K562 (cell line): ENCODE measurements at regions not wholly inside any gene's neighbourhood (a gene's known extent, or its start where the extent isn't known, plus 50 kb on each side); places are given as distances from the start of the nearest gene placed in this dataset.

ENCODE experiments used
- ATAC-seq: fragments of 200-7000 bp; cut with Tn5 transposase; 3 replicates; pipeline ENCODE4 v1.9.1; 2020; ENCODE audit warnings: moderate library complexity
- BruUV-seq: library from RNA; stranded (reverse); fragments of 400-500 nt; replicated peaks from 2 replicates; lab custom pipeline; 2021; lab: Mats Ljungman, UMichigan
- CTCF ChIA-PET: fragments of 300-600 bp; formaldehyde crosslinking; extraction: SDS; loops from one replicate; lab custom pipeline; 2021; ENCODE audit warnings: low intra/inter-chr PET ratio; lab: Yijun Ruan, JAX
- POLR2A ChIA-PET: fragments of 300-600, 350-650 bp; sonication (Branson Sonifier 250); formaldehyde crosslinking; extraction: SDS; loops from one replicate; lab custom pipeline; 2021; ENCODE audit warnings: antibody characterized with exemption, inconsistent platforms; lab: Yijun Ruan, JAX
- DNase-seq, 4 experiments: peaks; one replicate each; pipeline versions ENCODE4 v3.0.0 to v3.0.0-alpha.2; 2011 to 2018; ENCODE audit warnings: low spot score in 3 of 4, mixed read lengths in 3 of 4; ENCODE audit errors: extremely low read depth in 1 of 4
- FAIRE-seq: peaks from 2 replicates; lab custom pipeline; 2011; peaks lifted over from hg19 to GRCh38; lab: Jason Lieb, UNC
- H2AFZ ChIP-seq: 2 replicates; pipeline ENCODE4 v1.6.0; 2011; ENCODE audit warnings: low read depth, low read length, control low read depth, inconsistent platforms
- H3K27ac ChIP-seq: fragments of 200-600 bp; 3 replicates; pipeline ENCODE4 v1.8.0; 2011; ENCODE audit warnings: low read depth, mild to moderate bottlenecking, control low read depth, inconsistent platforms, low read length, moderate library complexity, mixed read lengths; ENCODE audit errors: extremely low read depth
- H3K27me3 ChIP-seq, 2 experiments: fragments of 300-600 bp in 1 of 2; 2 replicates in 1 of 2; 3 replicates in 1 of 2; pipeline versions ENCODE4 v1.6.0 to v1.8.0; 2011; ENCODE audit warnings: inconsistent platforms in 2 of 2, low read length in 2 of 2, mild to moderate bottlenecking in 1 of 2, mixed read lengths in 1 of 2, moderate library complexity in 1 of 2; ENCODE audit not compliant: control insufficient read depth in 2 of 2, insufficient read depth in 2 of 2
- H3K36me3 ChIP-seq: fragments of 300-600 bp; 3 replicates; pipeline ENCODE4 v1.8.0; 2011; ENCODE audit warnings: mild to moderate bottlenecking, low read length, inconsistent platforms; ENCODE audit not compliant: control insufficient read depth, insufficient read depth
- H3K4me1 ChIP-seq, 2 experiments: fragments of 200-600 bp in 1 of 2; replicated peaks in 1 of 2; 2 replicates in 1 of 2; 3 replicates in 1 of 2; pipeline versions ENCODE4 v1.5.1 to v1.8.0; 2011; ENCODE audit warnings: inconsistent platforms in 2 of 2, low read length in 2 of 2, mild to moderate bottlenecking in 1 of 2, mixed read lengths in 1 of 2, moderate library complexity in 1 of 2; ENCODE audit not compliant: control insufficient read depth in 2 of 2, insufficient read depth in 2 of 2
- H3K4me2 ChIP-seq: 2 replicates; pipeline ENCODE4 v1.6.1; 2011; ENCODE audit warnings: low read length, control low read depth, inconsistent platforms, mixed read lengths; ENCODE audit not compliant: insufficient read depth
- H3K4me3 ChIP-seq: fragments of 200-600 bp; sonication (generic), shearing (Covaris generic); 2 replicates; pipeline ENCODE4 v1.5.1; 2016; ENCODE audit warnings: control low read depth, inconsistent platforms
- H3K79me2 ChIP-seq: fragments of 200-600 bp; 3 replicates; pipeline ENCODE4 v1.8.0; 2011; ENCODE audit warnings: low read length, inconsistent platforms; ENCODE audit not compliant: control insufficient read depth, insufficient read depth
- H3K9ac ChIP-seq, 2 experiments: 2 replicates each; pipeline versions ENCODE4 v1.6.0 to v1.6.1; 2011; ENCODE audit warnings: low read depth in 2 of 2, low read length in 2 of 2, control low read depth in 1 of 2, inconsistent platforms in 1 of 2, mild to moderate bottlenecking in 1 of 2, mixed read lengths in 1 of 2; ENCODE audit not compliant: insufficient read depth in 1 of 2
- H3K9me1 ChIP-seq: one replicate; pipeline ENCODE4 v1.6.0; 2011; ENCODE audit warnings: inconsistent platforms, mild to moderate bottlenecking, low read length, moderate library complexity; ENCODE audit not compliant: control insufficient read depth, insufficient read depth
- H3K9me3 ChIP-seq: replicated peaks from 2 replicates; pipeline ENCODE4 v1.5.1; 2011; ENCODE audit warnings: low read depth, low read length, inconsistent platforms; ENCODE audit not compliant: control insufficient read depth, insufficient read depth
- H4K20me1 ChIP-seq: replicated peaks from 2 replicates; pipeline ENCODE4 v1.6.1; 2011; ENCODE audit warnings: low read length, inconsistent platforms, mixed read lengths; ENCODE audit not compliant: control insufficient read depth, insufficient read depth
- BCOR ChIP-seq: fragments of 450-650 bp; IDR thresholded peaks from 2 replicates; pipeline ENCODE4 v1.6.1; 2016
- CBX2 ChIP-seq: fragments of 200-600 bp; sonication (generic); IDR thresholded peaks from one replicate; pipeline ENCODE4 v1.6.1; 2012; ENCODE audit warnings: mild to moderate bottlenecking, low read length, inconsistent platforms; ENCODE audit not compliant: insufficient read depth, poor library complexity, severe bottlenecking
- CREB3 ChIP-seq: fragments of 450-650 bp; conservative IDR thresholded peaks from 2 replicates; pipeline ENCODE4 v1.6.1; 2016; ENCODE audit warnings: missing genetic modification characterization, low read depth, mild to moderate bottlenecking, missing compliant biosample characterization, moderate library complexity
- HMGN3 ChIP-seq: IDR thresholded peaks from 2 replicates; pipeline ENCODE4 v1.6.1; 2011; ENCODE audit warnings: borderline replicate concordance, low read depth, mild to moderate bottlenecking, mixed read lengths, low read length; ENCODE audit not compliant: insufficient read length; ENCODE audit errors: extremely low read depth
- NELFE ChIP-seq: IDR thresholded peaks from 2 replicates; pipeline ENCODE4 v1.6.1; 2011; ENCODE audit warnings: mild to moderate bottlenecking; ENCODE audit not compliant: insufficient read depth, insufficient read length
- NFIX ChIP-seq: fragments of 250-450 bp; sonication (Bioruptor Pico); IDR thresholded peaks from 2 replicates; pipeline ENCODE4 v1.4.0; 2020; ENCODE audit warnings: low read depth, mild to moderate bottlenecking, moderate library complexity
- NR0B1 ChIP-seq: fragments of 450-650 bp; IDR thresholded peaks from one replicate; pipeline ENCODE4 v1.6.1; 2018; ENCODE audit warnings: mild to moderate bottlenecking, moderate library complexity; ENCODE audit not compliant: partially characterized antibody
- TBL1XR1 ChIP-seq, 2 experiments: IDR thresholded peaks; 2 replicates each; pipeline ENCODE4 v1.6.1; 2012; ENCODE audit warnings: improper control_type of control experiment in 2 of 2, low read length in 2 of 2, mild to moderate bottlenecking in 1 of 2
- ZBTB9 ChIP-seq: fragments of 450-650 bp; formaldehyde crosslinking; IDR thresholded peaks from 2 replicates; pipeline ENCODE4 v1.4.0; 2020; ENCODE audit warnings: mild to moderate bottlenecking, moderate library complexity
- ZNF197 ChIP-seq: fragments of 200-800 bp; sonication (Bioruptor generic); IDR thresholded peaks from 2 replicates; pipeline ENCODE4 v1.6.1; 2016; ENCODE audit warnings: low read depth, missing genetic modification characterization, missing compliant biosample characterization
- ZNF23 ChIP-seq: fragments of 250-450 bp; sonication (Bioruptor Pico); IDR thresholded peaks from 2 replicates; pipeline ENCODE4 v1.4.0; 2020; ENCODE audit warnings: mild to moderate bottlenecking
- WGBS: fragments of 100-300 bp; shearing (Covaris generic); methylation state at CpG from one replicate; pipeline ENCODE4 v1.1.6; 2016; ENCODE audit warnings: low coverage, mixed read lengths; ENCODE audit not compliant: insufficient coverage; ENCODE audit errors: missing lambda C conversion rate; 5-methylcytosine and 5-hydroxymethylcytosine counted together
- in situ Hi-C: fragments of 300-500 bp; cut with MboI; formaldehyde crosslinking; loops from 4 replicates; pipeline ENCODE4 v1.15.0; 2018; ENCODE audit warnings: inconsistent platforms, mixed read lengths
- intact Hi-C: fragments of 100-400 bp; cut with micrococcal nuclease; formaldehyde crosslinking; loops from 2 replicates; pipeline ENCODE4 v1.14.2; 2022
- TF ChIP-seq, protein P1 (sequence below): IDR thresholded peaks from 2 replicates; pipeline ENCODE4 v1.6.1; 2011; ENCODE audit warnings: borderline replicate concordance, low read depth, mild to moderate bottlenecking, moderate library complexity, low read length; ENCODE audit not compliant: insufficient read depth, poor library complexity, severe bottlenecking
- TF ChIP-seq, protein P2 (sequence below): fragments of 250-450 bp; sonication (Bioruptor Pico); IDR thresholded peaks from 2 replicates; pipeline ENCODE4 v1.4.0; 2020; ENCODE audit warnings: mild to moderate bottlenecking, moderate library complexity, borderline replicate concordance

DNA sequence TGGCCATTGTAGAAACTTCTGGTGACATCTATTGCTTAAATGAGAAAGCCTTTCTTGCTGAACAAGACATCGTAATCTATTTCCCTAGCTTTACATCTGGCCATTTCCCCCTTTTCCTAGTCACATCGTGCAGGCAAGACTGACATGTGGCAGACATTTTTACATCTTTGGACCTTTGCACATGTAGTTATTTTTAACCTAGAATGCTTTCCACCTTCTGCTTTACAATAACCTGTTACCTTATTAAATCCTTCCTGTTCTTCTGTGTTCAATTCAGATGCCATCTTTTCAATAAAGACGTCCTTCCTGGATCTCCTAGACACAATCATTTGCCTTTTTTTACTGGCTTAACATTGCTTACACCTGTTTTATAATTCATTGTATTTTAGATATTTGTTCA lies 343.3 kb downstream of the DIPK2A start:
- in situ Hi-C loops (no loop called here), intact Hi-C loops (no loop called here)
- Histone ChIP-seq H4K20me1 (no peaks in the 10 kb centered on the region), H3K9me1 (no peaks in the 10 kb centered on the region), H3K4me3 (no peak overlapping the region), H3K4me1 (no peaks in the 10 kb centered on the region), H3K27ac (no peak overlapping the region), H3K9ac (no peak overlapping the region), H3K79me2 (no peaks in the 10 kb centered on the region), H3K4me2 (no peak overlapping the region), H3K9me3 (no peaks in the 10 kb centered on the region; the same call in 1 of the 2 replicates), H3K36me3 (no peaks in the 10 kb centered on the region), H3K27me3 (no peaks in the 10 kb centered on the region), H2AFZ (no peak overlapping the region)
- ChIA-PET POLR2A (no interaction called here), CTCF (no interaction called here)
- no peak for FAIRE-seq
- BruUV-seq, result no TSS peak
- no peak for DNase-seq
- no peak for ATAC-seq
- TF ChIP-seq NFIX (CRISPR knock-in tag) (no peak), BCOR (no peak), ZNF23 (CRISPR knock-in tag) (no peak), CREB3 (tag) (no peak), TBL1XR1 (IDR thresholded peaks at IDR 0.05; ENCODE audit: low read length in 2 of 2) (no peak), NELFE (no peak), ZBTB9 (CRISPR knock-in tag) (no peak), NR0B1 (no peak), HMGN3 (no peak), ZNF197 (no peak), CBX2 (no peak)
- TF ChIP-seq, protein P1, sequence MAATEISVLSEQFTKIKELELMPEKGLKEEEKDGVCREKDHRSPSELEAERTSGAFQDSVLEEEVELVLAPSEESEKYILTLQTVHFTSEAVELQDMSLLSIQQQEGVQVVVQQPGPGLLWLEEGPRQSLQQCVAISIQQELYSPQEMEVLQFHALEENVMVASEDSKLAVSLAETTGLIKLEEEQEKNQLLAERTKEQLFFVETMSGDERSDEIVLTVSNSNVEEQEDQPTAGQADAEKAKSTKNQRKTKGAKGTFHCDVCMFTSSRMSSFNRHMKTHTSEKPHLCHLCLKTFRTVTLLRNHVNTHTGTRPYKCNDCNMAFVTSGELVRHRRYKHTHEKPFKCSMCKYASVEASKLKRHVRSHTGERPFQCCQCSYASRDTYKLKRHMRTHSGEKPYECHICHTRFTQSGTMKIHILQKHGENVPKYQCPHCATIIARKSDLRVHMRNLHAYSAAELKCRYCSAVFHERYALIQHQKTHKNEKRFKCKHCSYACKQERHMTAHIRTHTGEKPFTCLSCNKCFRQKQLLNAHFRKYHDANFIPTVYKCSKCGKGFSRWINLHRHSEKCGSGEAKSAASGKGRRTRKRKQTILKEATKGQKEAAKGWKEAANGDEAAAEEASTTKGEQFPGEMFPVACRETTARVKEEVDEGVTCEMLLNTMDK, result no peak
- TF ChIP-seq, protein P2, sequence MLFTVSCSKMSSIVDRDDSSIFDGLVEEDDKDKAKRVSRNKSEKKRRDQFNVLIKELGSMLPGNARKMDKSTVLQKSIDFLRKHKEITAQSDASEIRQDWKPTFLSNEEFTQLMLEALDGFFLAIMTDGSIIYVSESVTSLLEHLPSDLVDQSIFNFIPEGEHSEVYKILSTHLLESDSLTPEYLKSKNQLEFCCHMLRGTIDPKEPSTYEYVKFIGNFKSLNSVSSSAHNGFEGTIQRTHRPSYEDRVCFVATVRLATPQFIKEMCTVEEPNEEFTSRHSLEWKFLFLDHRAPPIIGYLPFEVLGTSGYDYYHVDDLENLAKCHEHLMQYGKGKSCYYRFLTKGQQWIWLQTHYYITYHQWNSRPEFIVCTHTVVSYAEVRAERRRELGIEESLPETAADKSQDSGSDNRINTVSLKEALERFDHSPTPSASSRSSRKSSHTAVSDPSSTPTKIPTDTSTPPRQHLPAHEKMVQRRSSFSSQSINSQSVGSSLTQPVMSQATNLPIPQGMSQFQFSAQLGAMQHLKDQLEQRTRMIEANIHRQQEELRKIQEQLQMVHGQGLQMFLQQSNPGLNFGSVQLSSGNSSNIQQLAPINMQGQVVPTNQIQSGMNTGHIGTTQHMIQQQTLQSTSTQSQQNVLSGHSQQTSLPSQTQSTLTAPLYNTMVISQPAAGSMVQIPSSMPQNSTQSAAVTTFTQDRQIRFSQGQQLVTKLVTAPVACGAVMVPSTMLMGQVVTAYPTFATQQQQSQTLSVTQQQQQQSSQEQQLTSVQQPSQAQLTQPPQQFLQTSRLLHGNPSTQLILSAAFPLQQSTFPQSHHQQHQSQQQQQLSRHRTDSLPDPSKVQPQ (CRISPR knock-in tag), result no peak
- 0% methylated on average over 3 of the region's 3 CpGs for WGBS
